ENCODE measurements at regions not wholly inside any gene's neighbourhood (a gene's known extent, or its start where the extent isn't known, plus 50 kb on each side); places are given as distances from the start of the nearest gene placed in this dataset.

GRCh38 chr2:217691920-217692666, 310.7 kb downstream of the TNS1 start:
- Histone ChIP-seq H3K4me3 (ENCODE audit: low read length) (no peak overlapping the region), H3K79me2 (ENCODE audit: control insufficient read depth, low read length) (no peaks in the 10 kb centered on the region), H3K4me1 (ENCODE audit: control insufficient read depth, low read length) (no peaks in the 10 kb centered on the region), H3K9me3 (ENCODE audit: control insufficient read depth, insufficient read depth, low read length) (no peaks in the 10 kb centered on the region), H3K9me2 (replicated peaks; ENCODE audit: control insufficient read depth, low read length) (no peaks in the 10 kb centered on the region), H3K27ac (ENCODE audit: low read depth, low read length) (no peak overlapping the region), H3F3A (ENCODE audit: control insufficient read depth, insufficient read depth) (no peaks in the 10 kb centered on the region), H3K36me3 (ENCODE audit: control insufficient read depth, low read length) (no peaks in the 10 kb centered on the region), H3K4me2 (ENCODE audit: low read length) (no peak overlapping the region), H3K27me3 (ENCODE audit: control insufficient read depth, low read length) (no peaks in the 10 kb centered on the region), H4K20me1 (ENCODE audit: control insufficient read depth, insufficient read depth, low read depth, low read length) (no peaks in the 10 kb centered on the region)
- no peak for TF ChIP-seq EZH2phosphoT487 (IDR thresholded peaks at IDR 0.05; ENCODE audit: borderline replicate concordance, low read length)
- TF ChIP-seq, protein P1, sequence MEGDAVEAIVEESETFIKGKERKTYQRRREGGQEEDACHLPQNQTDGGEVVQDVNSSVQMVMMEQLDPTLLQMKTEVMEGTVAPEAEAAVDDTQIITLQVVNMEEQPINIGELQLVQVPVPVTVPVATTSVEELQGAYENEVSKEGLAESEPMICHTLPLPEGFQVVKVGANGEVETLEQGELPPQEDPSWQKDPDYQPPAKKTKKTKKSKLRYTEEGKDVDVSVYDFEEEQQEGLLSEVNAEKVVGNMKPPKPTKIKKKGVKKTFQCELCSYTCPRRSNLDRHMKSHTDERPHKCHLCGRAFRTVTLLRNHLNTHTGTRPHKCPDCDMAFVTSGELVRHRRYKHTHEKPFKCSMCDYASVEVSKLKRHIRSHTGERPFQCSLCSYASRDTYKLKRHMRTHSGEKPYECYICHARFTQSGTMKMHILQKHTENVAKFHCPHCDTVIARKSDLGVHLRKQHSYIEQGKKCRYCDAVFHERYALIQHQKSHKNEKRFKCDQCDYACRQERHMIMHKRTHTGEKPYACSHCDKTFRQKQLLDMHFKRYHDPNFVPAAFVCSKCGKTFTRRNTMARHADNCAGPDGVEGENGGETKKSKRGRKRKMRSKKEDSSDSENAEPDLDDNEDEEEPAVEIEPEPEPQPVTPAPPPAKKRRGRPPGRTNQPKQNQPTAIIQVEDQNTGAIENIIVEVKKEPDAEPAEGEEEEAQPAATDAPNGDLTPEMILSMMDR (IDR thresholded peaks at IDR 0.05; ENCODE audit: low read depth, low read length, poor library complexity, severe bottlenecking) = no peak

GRCh38 chr2:217691516-217691915, 311.3 kb downstream of the TNS1 start:
- no peak overlapping the region for H3K4me2 ChIP-seq (ENCODE audit: low read length)
- no peaks in the 10 kb centered on the region for H4K20me1 ChIP-seq (ENCODE audit: control insufficient read depth, insufficient read depth, low read depth, low read length)
- no peak overlapping the region for H3K4me3 ChIP-seq (ENCODE audit: low read length)
- H3K9me2 ChIP-seq (replicated peaks; ENCODE audit: control insufficient read depth, low read length) = no peaks in the 10 kb centered on the region
- no peaks in the 10 kb centered on the region for H3F3A ChIP-seq (ENCODE audit: control insufficient read depth, insufficient read depth)
- no peaks in the 10 kb centered on the region for H3K4me1 ChIP-seq (ENCODE audit: control insufficient read depth, low read length)
- H3K36me3 ChIP-seq (ENCODE audit: control insufficient read depth, low read length) = no peaks in the 10 kb centered on the region
- no peaks in the 10 kb centered on the region for H3K27me3 ChIP-seq (ENCODE audit: control insufficient read depth, low read length)
- no peaks in the 10 kb centered on the region for H3K79me2 ChIP-seq (ENCODE audit: control insufficient read depth, low read length)
- no peak overlapping the region for H3K27ac ChIP-seq (ENCODE audit: low read depth, low read length)
- no peaks in the 10 kb centered on the region for H3K9me3 ChIP-seq (ENCODE audit: control insufficient read depth, insufficient read depth, low read length)
- no peak for TF ChIP-seq EZH2phosphoT487 (IDR thresholded peaks at IDR 0.05; ENCODE audit: borderline replicate concordance, low read length)
- TF ChIP-seq, protein P1 (IDR thresholded peaks at IDR 0.05; ENCODE audit: low read depth, low read length, poor library complexity, severe bottlenecking) = no peak

DNA sequence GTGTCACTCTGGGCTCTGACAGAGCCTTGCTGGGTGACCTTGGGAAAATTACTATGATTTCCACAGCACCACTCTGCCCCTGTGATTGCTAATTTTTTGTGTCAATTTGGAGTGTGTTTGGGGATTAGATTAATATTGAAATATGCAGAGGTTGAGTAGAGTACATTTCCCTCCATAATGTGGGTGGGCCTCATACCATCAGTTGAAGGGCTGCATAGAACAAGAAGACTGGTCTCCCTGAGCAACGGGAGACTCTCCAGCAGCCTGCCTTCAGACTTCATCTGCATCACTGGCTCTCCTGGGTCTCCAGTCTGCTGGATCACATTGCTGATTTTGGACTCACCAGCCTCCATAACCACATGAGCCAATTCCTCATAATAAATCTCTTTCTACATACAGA, 313.7 kb downstream of the TNS1 start:
- Histone ChIP-seq H3K4me3 (ENCODE audit: low read length) (no peak overlapping the region), H4K20me1 (ENCODE audit: control insufficient read depth, insufficient read depth, low read depth, low read length) (no peaks in the 10 kb centered on the region), H3K4me1 (ENCODE audit: control insufficient read depth, low read length) (no peaks in the 10 kb centered on the region), H3K27ac (ENCODE audit: low read depth, low read length) (no peak overlapping the region), H3K27me3 (ENCODE audit: control insufficient read depth, low read length) (no peaks in the 10 kb centered on the region), H3F3A (ENCODE audit: control insufficient read depth, insufficient read depth) (no peaks in the 10 kb centered on the region), H3K79me2 (ENCODE audit: control insufficient read depth, low read length) (no peaks in the 10 kb centered on the region), H3K9me2 (replicated peaks; ENCODE audit: control insufficient read depth, low read length) (no peaks in the 10 kb centered on the region), H3K4me2 (ENCODE audit: low read length) (no peak overlapping the region), H3K9me3 (ENCODE audit: control insufficient read depth, insufficient read depth, low read length) (no peaks in the 10 kb centered on the region), H3K36me3 (ENCODE audit: control insufficient read depth, low read length) (no peaks in the 10 kb centered on the region)
- TF ChIP-seq EZH2phosphoT487 (IDR thresholded peaks at IDR 0.05; ENCODE audit: borderline replicate concordance, low read length) = no peak
- TF ChIP-seq, protein P1 (IDR thresholded peaks at IDR 0.05; ENCODE audit: low read depth, low read length, poor library complexity, severe bottlenecking) = no peak

Measured in DOHH2 (cell line).